ENCODE measurements at regions not wholly inside any gene's neighbourhood (a gene's known extent, or its start where the extent isn't known, plus 50 kb on each side); places are given as distances from the start of the nearest gene placed in this dataset.
"Not testable (repeated sequence)": the region's sequence is repeated elsewhere in the genome, so short reads cannot be mapped to it uniquely, and the experiment has no call there.

- DNase-seq (ENCODE audit: low read depth in 4 of 6, low spot score in 6 of 6) = no peak
- Histone ChIP-seq H3K27me3 (ENCODE audit: control insufficient read depth, insufficient read depth, low read length) (no peaks in the 10 kb centered on the region), H3K36me3 (ENCODE audit: control insufficient read depth, insufficient read depth, low read length) (no peaks in the 10 kb centered on the region), H3K4me1 (ENCODE audit: control insufficient read depth, insufficient read depth, low read length) (no peaks in the 10 kb centered on the region), H3K27ac (ENCODE audit: low read depth, low read length) (no peak overlapping the region), H3K4me3 (ENCODE audit: low read depth, low read length) (no peak overlapping the region), H3K9me3 (ENCODE audit: control insufficient read depth, insufficient read depth, low read length) (no peaks in the 10 kb centered on the region)
- 83% methylated on average over 7 of the region's 7 CpGs for WGBS (ENCODE audit: insufficient coverage)
Measured at GRCh38 chr1:224811564-224811963, 117.9 kb upstream of the DNAH14 start.

GRCh38 chr1:224815647-224816046 is 113.8 kb upstream of the DNAH14 start:
- WGBS (ENCODE audit: insufficient coverage) = 88% methylated on average over 1 of the region's 2 CpGs
- Histone ChIP-seq H3K4me1 (ENCODE audit: control insufficient read depth, insufficient read depth, low read length) (no peaks in the 10 kb centered on the region), H3K36me3 (ENCODE audit: control insufficient read depth, insufficient read depth, low read length) (no peaks in the 10 kb centered on the region), H3K27ac (ENCODE audit: low read depth, low read length) (no peak overlapping the region), H3K27me3 (ENCODE audit: control insufficient read depth, insufficient read depth, low read length) (no peaks in the 10 kb centered on the region), H3K4me3 (ENCODE audit: low read depth, low read length) (no peak overlapping the region), H3K9me3 (ENCODE audit: control insufficient read depth, insufficient read depth, low read length) (no peaks in the 10 kb centered on the region)
- DNase-seq (ENCODE audit: low read depth in 4 of 6, low spot score in 6 of 6) = no peak

GRCh38 chr1:224816062-224816461 is 113.4 kb upstream of the DNAH14 start:
- Histone ChIP-seq H3K27me3 (ENCODE audit: control insufficient read depth, insufficient read depth, low read length) (no peaks in the 10 kb centered on the region), H3K4me1 (ENCODE audit: control insufficient read depth, insufficient read depth, low read length) (no peaks in the 10 kb centered on the region), H3K36me3 (ENCODE audit: control insufficient read depth, insufficient read depth, low read length) (no peaks in the 10 kb centered on the region), H3K4me3 (ENCODE audit: low read depth, low read length) (no peak overlapping the region), H3K9me3 (ENCODE audit: control insufficient read depth, insufficient read depth, low read length) (no peaks in the 10 kb centered on the region), H3K27ac (ENCODE audit: low read depth, low read length) (no peak overlapping the region)
- DNase-seq (ENCODE audit: low read depth in 4 of 6, low spot score in 6 of 6) = no peak

GRCh38 chr1:224817382-224817781 is 112.1 kb upstream of the DNAH14 start:
- Histone ChIP-seq H3K4me3 (ENCODE audit: low read depth, low read length) (no peak overlapping the region), H3K9me3 (ENCODE audit: control insufficient read depth, insufficient read depth, low read length) (no peaks in the 10 kb centered on the region), H3K27me3 (ENCODE audit: control insufficient read depth, insufficient read depth, low read length) (no peaks in the 10 kb centered on the region), H3K4me1 (ENCODE audit: control insufficient read depth, insufficient read depth, low read length) (no peaks in the 10 kb centered on the region), H3K27ac (ENCODE audit: low read depth, low read length) (no peak overlapping the region), H3K36me3 (ENCODE audit: control insufficient read depth, insufficient read depth, low read length) (no peaks in the 10 kb centered on the region)
- DNase-seq (ENCODE audit: low read depth in 4 of 6, low spot score in 6 of 6) = no peak
- no CpG with 5 or more reads among the region's 3 CpGs for WGBS (ENCODE audit: insufficient coverage)

GRCh38 chr1:224819861-224820260 is 109.6 kb upstream of the DNAH14 start:
- Histone ChIP-seq H3K4me1 (ENCODE audit: control insufficient read depth, insufficient read depth, low read length) (no peaks in the 10 kb centered on the region), H3K27me3 (ENCODE audit: control insufficient read depth, insufficient read depth, low read length) (no peaks in the 10 kb centered on the region), H3K36me3 (ENCODE audit: control insufficient read depth, insufficient read depth, low read length) (no peaks in the 10 kb centered on the region), H3K9me3 (ENCODE audit: control insufficient read depth, insufficient read depth, low read length) (no peaks in the 10 kb centered on the region), H3K4me3 (ENCODE audit: low read depth, low read length) (no peak overlapping the region), H3K27ac (ENCODE audit: low read depth, low read length) (no peak overlapping the region)
- WGBS (ENCODE audit: insufficient coverage) = 94% methylated on average over 2 of the region's 3 CpGs
- no peak for DNase-seq (ENCODE audit: low read depth in 4 of 6, low spot score in 6 of 6)

GRCh38 chr1:224820341-224820740 is 109.1 kb upstream of the DNAH14 start:
- no peaks in the 10 kb centered on the region for H3K27me3 ChIP-seq (ENCODE audit: control insufficient read depth, insufficient read depth, low read length)
- H3K9me3 ChIP-seq (ENCODE audit: control insufficient read depth, insufficient read depth, low read length) = no peaks in the 10 kb centered on the region
- no peaks in the 10 kb centered on the region for H3K4me1 ChIP-seq (ENCODE audit: control insufficient read depth, insufficient read depth, low read length)
- DNase-seq (ENCODE audit: low read depth in 4 of 6, low spot score in 6 of 6) = no peak
- no peak overlapping the region for H3K4me3 ChIP-seq (ENCODE audit: low read depth, low read length)
- H3K36me3 ChIP-seq (ENCODE audit: control insufficient read depth, insufficient read depth, low read length) = no peaks in the 10 kb centered on the region
- WGBS (ENCODE audit: insufficient coverage) = 50% methylated on average over 2 of the region's 3 CpGs
- no peak overlapping the region for H3K27ac ChIP-seq (ENCODE audit: low read depth, low read length)

- H3K4me1 ChIP-seq (ENCODE audit: control insufficient read depth, insufficient read depth, low read length); DNase-seq (ENCODE audit: low read depth in 4 of 6, low spot score in 6 of 6); H3K27ac ChIP-seq (ENCODE audit: low read depth, low read length); H3K4me3 ChIP-seq (ENCODE audit: low read depth, low read length); H3K27me3 ChIP-seq (ENCODE audit: control insufficient read depth, insufficient read depth, low read length); H3K9me3 ChIP-seq (ENCODE audit: control insufficient read depth, insufficient read depth, low read length); H3K36me3 ChIP-seq (ENCODE audit: control insufficient read depth, insufficient read depth, low read length): not testable (repeated sequence)
- 98% methylated on average over 6 of the region's 8 CpGs for WGBS (ENCODE audit: insufficient coverage)
Measured at GRCh38 chr1:224821751-224822150, 107.7 kb upstream of the DNAH14 start.

GRCh38 chr1:224825525-224826000 is 103.9 kb upstream of the DNAH14 start:
- Histone ChIP-seq H3K4me1 (ENCODE audit: control insufficient read depth, insufficient read depth, low read length) (no peaks in the 10 kb centered on the region), H3K36me3 (ENCODE audit: control insufficient read depth, insufficient read depth, low read length) (no peaks in the 10 kb centered on the region), H3K27me3 (ENCODE audit: control insufficient read depth, insufficient read depth, low read length) (no peaks in the 10 kb centered on the region), H3K4me3 (ENCODE audit: low read depth, low read length) (no peak overlapping the region), H3K27ac (ENCODE audit: low read depth, low read length) (no peak overlapping the region), H3K9me3 (ENCODE audit: control insufficient read depth, insufficient read depth, low read length) (no peaks in the 10 kb centered on the region)
- DNase-seq (ENCODE audit: low read depth in 4 of 6, low spot score in 6 of 6) = no peak
- no CpG with 5 or more reads among the region's 1 CpG for WGBS (ENCODE audit: insufficient coverage)

- Histone ChIP-seq H3K27me3 (ENCODE audit: control insufficient read depth, insufficient read depth, low read length) (no peaks in the 10 kb centered on the region), H3K27ac (ENCODE audit: low read depth, low read length) (no peak overlapping the region), H3K9me3 (ENCODE audit: control insufficient read depth, insufficient read depth, low read length) (peaks cover 2% of the 10 kb centered on the region), H3K36me3 (ENCODE audit: control insufficient read depth, insufficient read depth, low read length) (no peaks in the 10 kb centered on the region), H3K4me3 (ENCODE audit: low read depth, low read length) (no peak overlapping the region), H3K4me1 (ENCODE audit: control insufficient read depth, insufficient read depth, low read length) (no peaks in the 10 kb centered on the region)
- no peak for DNase-seq (ENCODE audit: low read depth in 4 of 6, low spot score in 6 of 6)
Measured at GRCh38 chr1:224828691-224829090, 100.8 kb upstream of the DNAH14 start.

GRCh38 chr1:224831501-224831900 is 98.0 kb upstream of the DNAH14 start:
- peak in 3 of 6 donors; percentile 17 to 76 (median 59) for DNase-seq (ENCODE audit: low read depth in 4 of 6, low spot score in 6 of 6)
- Histone ChIP-seq H3K36me3 (ENCODE audit: control insufficient read depth, insufficient read depth, low read length) (no peaks in the 10 kb centered on the region), H3K4me3 (ENCODE audit: low read depth, low read length) (no peak overlapping the region), H3K27ac (ENCODE audit: low read depth, low read length) (no peak overlapping the region), H3K4me1 (ENCODE audit: control insufficient read depth, insufficient read depth, low read length) (no peaks in the 10 kb centered on the region), H3K27me3 (ENCODE audit: control insufficient read depth, insufficient read depth, low read length) (no peaks in the 10 kb centered on the region), H3K9me3 (ENCODE audit: control insufficient read depth, insufficient read depth, low read length) (peaks cover 2% of the 10 kb centered on the region)
- 88% methylated on average over 1 of the region's 3 CpGs for WGBS (ENCODE audit: insufficient coverage)

Data from spinal cord (tissue), 9 donors.